ENCODE measurements at regions not wholly inside any gene's neighbourhood (a gene's known extent, or its start where the extent isn't known, plus 50 kb on each side); places are given as distances from the start of the nearest gene placed in this dataset.
"Not testable (repeated sequence)": the region's sequence is repeated elsewhere in the genome, so short reads cannot be mapped to it uniquely, and the experiment has no call there.

GRCh38 chr9:42275141-42275540 lies 91.7 kb downstream of the SPATA31A6 start:
- Histone ChIP-seq H3K9ac (ENCODE audit: low read depth, low read length) (no peak overlapping the region), H4K20me1 (ENCODE audit: insufficient read depth, low read length) (no peaks in the 10 kb centered on the region), H3K36me3 (ENCODE audit: insufficient read depth, low read length) (no peaks in the 10 kb centered on the region), H3K4me1 (ENCODE audit: insufficient read depth, low read length) (no peaks in the 10 kb centered on the region), H2AFZ (ENCODE audit: low read depth, low read length) (no peak overlapping the region), H3K4me2 (ENCODE audit: insufficient read depth, low read length) (no peak overlapping the region), H3K9me3 (ENCODE audit: insufficient read depth, low read length, severe bottlenecking) (no peaks in the 10 kb centered on the region), H3K79me2 (ENCODE audit: insufficient read depth, low read length) (no peaks in the 10 kb centered on the region), H3K27ac (ENCODE audit: low read length) (no peak overlapping the region), H3K27me3 (ENCODE audit: insufficient read depth, low read length, poor library complexity) (no peaks in the 10 kb centered on the region), H3K4me3 (ENCODE audit: low read depth in 1 of 2, low read length in 2 of 2) (no peak overlapping the region)
- DNase-seq (no peak), ATAC-seq (ENCODE audit: insufficient read depth, low read depth) (no peak)
- TF ChIP-seq EZH2 (IDR thresholded peaks at IDR 0.05; ENCODE audit: borderline replicate concordance, low read depth, low read length, severe bottlenecking) (no peak), CTCF (IDR thresholded peaks at IDR 0.05; ENCODE audit: borderline replicate concordance, extremely low read depth, low read length, poor library complexity, severe bottlenecking) (no peak)

GRCh38 chr9:42282531-42283178 lies 99.2 kb downstream of the SPATA31A6 start:
- H3K27me3 ChIP-seq (ENCODE audit: insufficient read depth, low read length, poor library complexity); H3K9ac ChIP-seq (ENCODE audit: low read depth, low read length); H3K4me1 ChIP-seq (ENCODE audit: insufficient read depth, low read length); H3K27ac ChIP-seq (ENCODE audit: low read length); H3K4me3 ChIP-seq (ENCODE audit: low read depth in 1 of 2, low read length in 2 of 2); H2AFZ ChIP-seq (ENCODE audit: low read depth, low read length); H3K79me2 ChIP-seq (ENCODE audit: insufficient read depth, low read length); DNase-seq; H3K9me3 ChIP-seq (ENCODE audit: insufficient read depth, low read length, severe bottlenecking); H3K36me3 ChIP-seq (ENCODE audit: insufficient read depth, low read length); ATAC-seq (ENCODE audit: insufficient read depth, low read depth); H3K4me2 ChIP-seq (ENCODE audit: insufficient read depth, low read length); H4K20me1 ChIP-seq (ENCODE audit: insufficient read depth, low read length): not testable (repeated sequence)

GRCh38 chr9:42283179-42283543 lies 99.7 kb downstream of the SPATA31A6 start:
- H3K79me2 ChIP-seq (ENCODE audit: insufficient read depth, low read length); ATAC-seq (ENCODE audit: insufficient read depth, low read depth); H3K27me3 ChIP-seq (ENCODE audit: insufficient read depth, low read length, poor library complexity); DNase-seq; H3K4me2 ChIP-seq (ENCODE audit: insufficient read depth, low read length); H3K27ac ChIP-seq (ENCODE audit: low read length); H3K4me3 ChIP-seq (ENCODE audit: low read depth in 1 of 2, low read length in 2 of 2); H3K36me3 ChIP-seq (ENCODE audit: insufficient read depth, low read length); H3K4me1 ChIP-seq (ENCODE audit: insufficient read depth, low read length); H3K9ac ChIP-seq (ENCODE audit: low read depth, low read length); H4K20me1 ChIP-seq (ENCODE audit: insufficient read depth, low read length); H3K9me3 ChIP-seq (ENCODE audit: insufficient read depth, low read length, severe bottlenecking); H2AFZ ChIP-seq (ENCODE audit: low read depth, low read length): not testable (repeated sequence)

- not testable (repeated sequence) for DNase-seq; H3K4me3 ChIP-seq (ENCODE audit: low read depth in 1 of 2, low read length in 2 of 2); H3K79me2 ChIP-seq (ENCODE audit: insufficient read depth, low read length); H2AFZ ChIP-seq (ENCODE audit: low read depth, low read length); H3K4me1 ChIP-seq (ENCODE audit: insufficient read depth, low read length); H3K27ac ChIP-seq (ENCODE audit: low read length); H3K9me3 ChIP-seq (ENCODE audit: insufficient read depth, low read length, severe bottlenecking); H3K36me3 ChIP-seq (ENCODE audit: insufficient read depth, low read length); H3K9ac ChIP-seq (ENCODE audit: low read depth, low read length); ATAC-seq (ENCODE audit: insufficient read depth, low read depth); H3K4me2 ChIP-seq (ENCODE audit: insufficient read depth, low read length); H3K27me3 ChIP-seq (ENCODE audit: insufficient read depth, low read length, poor library complexity); H4K20me1 ChIP-seq (ENCODE audit: insufficient read depth, low read length)
These were observed 102.8 kb downstream of the SPATA31A6 start for GRCh38 chr9:42286145-42286845.

- H3K9me3 ChIP-seq (ENCODE audit: insufficient read depth, low read length, severe bottlenecking); ATAC-seq (ENCODE audit: insufficient read depth, low read depth); H3K4me3 ChIP-seq (ENCODE audit: low read depth in 1 of 2, low read length in 2 of 2): not testable (repeated sequence)
These were observed 104.8 kb downstream of the SPATA31A6 start for GRCh38 chr9:42288002-42288864.

GRCh38 chr9:42288865-42289229 lies 105.4 kb downstream of the SPATA31A6 start:
- H3K27me3 ChIP-seq (ENCODE audit: insufficient read depth, low read length, poor library complexity); H3K9me3 ChIP-seq (ENCODE audit: insufficient read depth, low read length, severe bottlenecking); DNase-seq; H4K20me1 ChIP-seq (ENCODE audit: insufficient read depth, low read length); H3K79me2 ChIP-seq (ENCODE audit: insufficient read depth, low read length); H3K4me1 ChIP-seq (ENCODE audit: insufficient read depth, low read length); ATAC-seq (ENCODE audit: insufficient read depth, low read depth); H3K4me3 ChIP-seq (ENCODE audit: low read depth in 1 of 2, low read length in 2 of 2); H3K4me2 ChIP-seq (ENCODE audit: insufficient read depth, low read length); H3K9ac ChIP-seq (ENCODE audit: low read depth, low read length); H3K27ac ChIP-seq (ENCODE audit: low read length); H3K36me3 ChIP-seq (ENCODE audit: insufficient read depth, low read length); H2AFZ ChIP-seq (ENCODE audit: low read depth, low read length): not testable (repeated sequence)

More at GRCh38 chr9:42288002-42288864, 104.8 kb downstream of the SPATA31A6 start:
- H3K36me3 ChIP-seq (ENCODE audit: insufficient read depth, low read length); H3K79me2 ChIP-seq (ENCODE audit: insufficient read depth, low read length); H3K4me2 ChIP-seq (ENCODE audit: insufficient read depth, low read length); H3K4me1 ChIP-seq (ENCODE audit: insufficient read depth, low read length); H3K9ac ChIP-seq (ENCODE audit: low read depth, low read length); H4K20me1 ChIP-seq (ENCODE audit: insufficient read depth, low read length); H2AFZ ChIP-seq (ENCODE audit: low read depth, low read length); H3K27ac ChIP-seq (ENCODE audit: low read length); DNase-seq; H3K27me3 ChIP-seq (ENCODE audit: insufficient read depth, low read length, poor library complexity): not testable (repeated sequence)

GRCh38 chr9:42300124-42300523 lies 116.7 kb downstream of the SPATA31A6 start:
- not testable (repeated sequence) for H3K9ac ChIP-seq (ENCODE audit: low read depth, low read length); H4K20me1 ChIP-seq (ENCODE audit: insufficient read depth, low read length); H3K79me2 ChIP-seq (ENCODE audit: insufficient read depth, low read length); DNase-seq; H3K4me1 ChIP-seq (ENCODE audit: insufficient read depth, low read length); H3K36me3 ChIP-seq (ENCODE audit: insufficient read depth, low read length); H3K4me2 ChIP-seq (ENCODE audit: insufficient read depth, low read length); H3K27me3 ChIP-seq (ENCODE audit: insufficient read depth, low read length, poor library complexity); ATAC-seq (ENCODE audit: insufficient read depth, low read depth); H3K9me3 ChIP-seq (ENCODE audit: insufficient read depth, low read length, severe bottlenecking); H3K4me3 ChIP-seq (ENCODE audit: low read depth in 1 of 2, low read length in 2 of 2); H3K27ac ChIP-seq (ENCODE audit: low read length); H2AFZ ChIP-seq (ENCODE audit: low read depth, low read length)

Measured in DND-41 (cell line).